HCT116 (cell line): ENCODE measurements at regions not wholly inside any gene's neighbourhood (a gene's known extent, or its start where the extent isn't known, plus 50 kb on each side); places are given as distances from the start of the nearest gene placed in this dataset.

ENCODE experiments used
- ATAC-seq: fragments of 200-7000 bp; cut with Tn5 transposase; 2 replicates; pipeline ENCODE4 v1.9.1; 2020; ENCODE audit warnings: mild to moderate bottlenecking, moderate library complexity
- BruUV-seq: library from RNA; stranded (reverse); fragments of 400-500 nt; replicated peaks from 2 replicates; lab custom pipeline; 2021; lab: Mats Ljungman, UMichigan
- CTCF ChIA-PET: fragments of 300-600 bp; sonication (Branson Sonifier 250); formaldehyde crosslinking; loops from one replicate; lab custom pipeline; 2021; ENCODE audit warnings: antibody characterized with exemption; lab: Charles Lee
- POLR2A ChIA-PET: fragments of 300-600, 350-600 bp; sonication (Branson Sonifier 250); formaldehyde crosslinking; loops from one replicate; lab custom pipeline; 2021; ENCODE audit warnings: antibody characterized with exemption; lab: Charles Lee
- RAD21 ChIA-PET, 2 experiments: fragments of 300-600 bp; sonication (Branson Sonifier 250); formaldehyde crosslinking; loops; one replicate each; lab custom pipeline; 2023; ENCODE audit warnings: low total read pairs in 2 of 2; ENCODE audit not compliant: uncharacterized antibody in 2 of 2, unreplicated experiment in 2 of 2, low non-redundant PET in 1 of 2; lab: Charles Lee
- DNase-seq: peaks from one replicate; pipeline ENCODE4 v3.0.0-alpha.2; 2010; ENCODE audit warnings: low read depth, low spot score
- H2AFZ ChIP-seq: fragments of 200-600 bp; shearing (Covaris generic), sonication (generic); 2 replicates; pipeline ENCODE4 v1.6.1; 2017; ENCODE audit warnings: low read depth, mixed run types, mixed read lengths, antibody characterized with exemption, low read length; ENCODE audit not compliant: poor library complexity, severe bottlenecking
- H3K27ac ChIP-seq: 2 replicates; pipeline ENCODE4 v1.5.1; 2012; ENCODE audit warnings: low read depth, low read length
- H3K27me3 ChIP-seq: fragments of 200-600 bp; sonication (generic); 2 replicates; pipeline ENCODE4 v1.6.1; 2016; ENCODE audit warnings: mixed run types, low read length, mixed read lengths; ENCODE audit not compliant: insufficient read depth
- H3K36me3 ChIP-seq, 2 experiments: fragments of 200-500 bp in 1 of 2; fragments of 200-600 bp in 1 of 2; sonication (Bioruptor generic) in 1 of 2; sonication (generic) in 1 of 2; 2 replicates each; pipeline versions ENCODE4 v1.5.1 to v1.6.1; 2014 to 2016; ENCODE audit warnings: low read length in 2 of 2, inconsistent platforms in 1 of 2, mixed read lengths in 1 of 2, mixed run types in 1 of 2; ENCODE audit not compliant: insufficient read depth in 2 of 2, control insufficient read depth in 1 of 2
- H3K4me1 ChIP-seq, 2 experiments: fragments of 200-600 bp in 1 of 2; sonication (generic) in 1 of 2; 2 replicates each; pipeline versions ENCODE4 v1.5.1 to v1.6.1; 2012 to 2017; ENCODE audit warnings: low read length in 2 of 2, inconsistent platforms in 1 of 2, mild to moderate bottlenecking in 1 of 2, mixed read lengths in 1 of 2, mixed run types in 1 of 2, moderate library complexity in 1 of 2; ENCODE audit not compliant: insufficient read depth in 2 of 2, control insufficient read depth in 1 of 2
- H3K4me2 ChIP-seq: fragments of 200-600 bp; sonication (generic); 2 replicates; pipeline ENCODE4 v1.6.1; 2017; ENCODE audit warnings: mixed run types, low read length, mixed read lengths
- H3K4me3 ChIP-seq, 2 experiments: fragments of 200-600 bp in 1 of 2; sonication (generic) in 1 of 2; replicated peaks in 1 of 2; 2 replicates each; pipeline ENCODE4 v1.5.1; 2011 to 2016; ENCODE audit warnings: low read length in 2 of 2, control low read depth in 1 of 2, low read depth in 1 of 2, mild to moderate bottlenecking in 1 of 2, mixed read lengths in 1 of 2, mixed run types in 1 of 2
- H3K79me2 ChIP-seq: fragments of 200-600 bp; sonication (generic); 2 replicates; pipeline ENCODE4 v1.6.1; 2017; ENCODE audit warnings: mild to moderate bottlenecking, mixed run types, low read length, moderate library complexity, mixed read lengths; ENCODE audit not compliant: insufficient read depth
- H3K9ac ChIP-seq: fragments of 200-600 bp; sonication (generic); 2 replicates; pipeline ENCODE4 v1.6.1; 2016; ENCODE audit warnings: low read length, mixed read lengths
- H3K9me2 ChIP-seq: fragments of 200-600 bp; sonication (generic), shearing (Covaris generic); 2 replicates; pipeline ENCODE4 v1.6.1; 2017; ENCODE audit warnings: mixed run types, mild to moderate bottlenecking, moderate library complexity; ENCODE audit not compliant: insufficient read depth
- H3K9me3 ChIP-seq, 2 experiments: fragments of 200-500 bp in 1 of 2; fragments of 200-600 bp in 1 of 2; sonication (Bioruptor generic) in 1 of 2; sonication (generic) in 1 of 2; 2 replicates each; pipeline ENCODE4 v1.6.1; 2014 to 2017; ENCODE audit warnings: low read length in 2 of 2, mixed read lengths in 2 of 2, inconsistent platforms in 1 of 2, low read depth in 1 of 2, mild to moderate bottlenecking in 1 of 2, mixed run types in 1 of 2, moderate library complexity in 1 of 2; ENCODE audit not compliant: control insufficient read depth in 1 of 2, insufficient read depth in 1 of 2
- H4K20me1 ChIP-seq: fragments of 200-600 bp; sonication (generic), shearing (Covaris generic); 2 replicates; pipeline ENCODE4 v1.6.1; 2017; ENCODE audit warnings: mixed run types, mild to moderate bottlenecking, moderate library complexity; ENCODE audit not compliant: insufficient read depth
- CEBPB ChIP-seq: IDR thresholded peaks from 2 replicates; pipeline ENCODE4 v1.6.1; 2012; ENCODE audit warnings: low read depth
- EGR1 ChIP-seq: IDR thresholded peaks from 2 replicates; pipeline ENCODE4 v1.6.1; 2012; ENCODE audit warnings: low read depth
- EZH2 ChIP-seq: fragments of 200-600 bp; sonication (generic); IDR thresholded peaks from 2 replicates; pipeline ENCODE4 v1.6.1; 2017; ENCODE audit warnings: antibody characterized with exemption, mixed run types
- EZH2phosphoT487 ChIP-seq: fragments of 200-600 bp; IDR thresholded peaks from 2 replicates; pipeline ENCODE4 v1.6.1; 2018; ENCODE audit warnings: antibody characterized with exemption, borderline replicate concordance
- FOSL1 ChIP-seq: IDR thresholded peaks from 2 replicates; pipeline ENCODE4 v1.6.1; 2012; ENCODE audit warnings: low read depth
- JUND ChIP-seq: IDR thresholded peaks from 2 replicates; pipeline ENCODE4 v1.6.1; 2012
- POLR2A ChIP-seq: IDR thresholded peaks from 2 replicates; pipeline ENCODE4 v1.7.0; 2011; ENCODE audit warnings: borderline replicate concordance; ENCODE audit not compliant: insufficient read depth, insufficient read length; ENCODE audit errors: extremely low read depth
- POLR2AphosphoS5 ChIP-seq: IDR thresholded peaks from 2 replicates; pipeline ENCODE4 v1.6.1; 2011; ENCODE audit warnings: mild to moderate bottlenecking, low read depth, low read length, moderate library complexity
- RAD21 ChIP-seq: IDR thresholded peaks from 2 replicates; pipeline ENCODE4 v1.6.1; 2012; ENCODE audit warnings: low read depth, mild to moderate bottlenecking
- REST ChIP-seq: IDR thresholded peaks from 2 replicates; pipeline ENCODE4 v1.6.1; 2012; ENCODE audit warnings: low read depth
- SIN3A ChIP-seq: IDR thresholded peaks from 2 replicates; pipeline ENCODE4 v1.6.1; 2012; ENCODE audit warnings: low read depth
- SP1 ChIP-seq: IDR thresholded peaks from 2 replicates; pipeline ENCODE4 v1.6.1; 2012; ENCODE audit warnings: low read depth
- TCF7L2 ChIP-seq: IDR thresholded peaks from 2 replicates; pipeline ENCODE4 v1.7.0; 2011; ENCODE audit warnings: borderline replicate concordance, inconsistent platforms; ENCODE audit not compliant: insufficient read depth, insufficient read length; ENCODE audit errors: extremely low read depth
- YY1 ChIP-seq: IDR thresholded peaks from 2 replicates; pipeline ENCODE4 v1.6.1; 2011; ENCODE audit warnings: low read length, low read depth, moderate library complexity, mild to moderate bottlenecking; ENCODE audit not compliant: insufficient replicate concordance; ENCODE audit errors: extremely low read depth
- ZBTB33 ChIP-seq: IDR thresholded peaks from 2 replicates; pipeline ENCODE4 v1.6.1; 2011; ENCODE audit warnings: mild to moderate bottlenecking, low read length, moderate library complexity; ENCODE audit not compliant: insufficient replicate concordance; ENCODE audit errors: extremely low read depth
- ZFX ChIP-seq: fragments of 450-650 bp; IDR thresholded peaks from 2 replicates; pipeline ENCODE4 v1.6.1; 2017
- ZNF274 ChIP-seq: fragments of 200-500 bp; sonication (Bioruptor generic); IDR thresholded peaks from 2 replicates; pipeline ENCODE4 v1.6.1; 2014; ENCODE audit warnings: mild to moderate bottlenecking, low read depth, low read length, inconsistent platforms
- intact Hi-C: fragments of 100-400 bp; cut with micrococcal nuclease; formaldehyde crosslinking; loops from 2 replicates; pipeline ENCODE4 v1.10.0; 2022
- TF ChIP-seq, protein P1 (sequence below): IDR thresholded peaks from 2 replicates; pipeline ENCODE4 v1.6.1; 2012

GRCh38 chr12:82207556-82207955 lies 150.6 kb downstream of the CCDC59 start:
- ChIA-PET POLR2A (no interaction called here), CTCF (no interaction called here), RAD21 (no interaction called here)
- Histone ChIP-seq H3K4me1 (no peaks in the 10 kb centered on the region), H3K9me3 (peaks cover 4 to 6% of the 10 kb centered on the region in 2 experiments; a peak in 1 of 4 replicates), H3K9me2 (no peaks in the 10 kb centered on the region), H4K20me1 (no peaks in the 10 kb centered on the region), H3K4me2 (no peak overlapping the region), H3K36me3 (no peaks in the 10 kb centered on the region), H3K9ac (no peak overlapping the region), H2AFZ (no peak overlapping the region), H3K79me2 (no peaks in the 10 kb centered on the region), H3K4me3 (no peak overlapping the region), H3K27ac (no peak overlapping the region), H3K27me3 (no peaks in the 10 kb centered on the region)
- no TSS peak for BruUV-seq
- ATAC-seq: no peak
- intact Hi-C loops: no loop called here
- no peak for TF ChIP-seq EZH2
- no peak for DNase-seq

DNA sequence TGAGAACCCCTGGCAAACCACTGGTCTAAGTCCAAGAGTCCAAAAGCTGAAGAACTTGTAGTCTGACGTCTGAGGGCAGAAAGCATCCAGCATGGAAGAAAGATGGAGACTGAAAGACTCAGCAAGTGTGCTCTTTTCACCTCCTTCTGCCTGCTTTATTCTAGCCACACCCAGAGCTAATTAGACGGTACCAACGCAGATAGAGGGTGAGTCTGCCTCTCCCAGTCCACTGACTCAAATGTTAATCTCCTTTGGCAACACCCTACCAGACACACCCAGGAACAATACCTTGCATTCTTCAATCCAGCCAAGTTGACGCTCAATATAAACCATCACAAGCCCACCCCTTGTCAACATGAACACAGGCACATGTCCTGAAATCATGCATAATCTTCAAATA lies 155.1 kb downstream of the CCDC59 start:
- H2AFZ ChIP-seq: no peak overlapping the region

More for the DNA sequence above, 155.1 kb downstream of the CCDC59 start:
- intact Hi-C loops: no loop called here
- Histone ChIP-seq H3K79me2 (no peaks in the 10 kb centered on the region), H3K27me3 (no peaks in the 10 kb centered on the region), H3K9me3 (no peaks in the 10 kb centered on the region), H3K4me3 (no peak overlapping the region), H3K9ac (no peak overlapping the region), H3K27ac (no peak overlapping the region), H3K4me2 (no peak overlapping the region), H3K36me3 (no peaks in the 10 kb centered on the region), H4K20me1 (no peaks in the 10 kb centered on the region), H3K9me2 (no peaks in the 10 kb centered on the region), H3K4me1 (no peaks in the 10 kb centered on the region)
- TF ChIP-seq POLR2A (no peak), ZNF274 (no peak), POLR2AphosphoS5 (no peak), ZFX (no peak), EGR1 (no peak), FOSL1 (no peak), TCF7L2 (no peak), JUND (no peak), EZH2 (no peak), YY1 (no peak), SP1 (no peak), CEBPB (no peak), SIN3A (no peak), REST (no peak), EZH2phosphoT487 (no peak), RAD21 (no peak), ZBTB33 (no peak)
- TF ChIP-seq, protein P1, sequence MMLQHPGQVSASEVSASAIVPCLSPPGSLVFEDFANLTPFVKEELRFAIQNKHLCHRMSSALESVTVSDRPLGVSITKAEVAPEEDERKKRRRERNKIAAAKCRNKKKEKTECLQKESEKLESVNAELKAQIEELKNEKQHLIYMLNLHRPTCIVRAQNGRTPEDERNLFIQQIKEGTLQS: no peak
- BruUV-seq: no TSS peak
- POLR2A ChIA-PET: no interaction called here
- no peak for DNase-seq
- no peak for ATAC-seq
- RAD21 ChIA-PET: no interaction called here
- CTCF ChIA-PET: no interaction called here
